IMR-90 (cell line): ENCODE measurements at regions not wholly inside any gene's neighbourhood (a gene's known extent, or its start where the extent isn't known, plus 50 kb on each side); places are given as distances from the start of the nearest gene placed in this dataset.
"Not testable (repeated sequence)": the region's sequence is repeated elsewhere in the genome, so short reads cannot be mapped to it uniquely, and the experiment has no call there.

Experiments used
- ATAC-seq: fragments of 200-7000 bp; cut with Tn5 transposase; 2 replicates; pipeline ENCODE4 v1.9.1; 2020; ENCODE audit warnings: low read depth, mild to moderate bottlenecking, moderate library complexity
- BruUV-seq: library from RNA; stranded (reverse); fragments of 400-500 nt; replicated peaks from 2 replicates; lab custom pipeline; 2021; lab: Mats Ljungman, UMichigan
- CTCF ChIA-PET: fragments of 300-600 bp; formaldehyde crosslinking; extraction: SDS; loops from one replicate; lab custom pipeline; 2021; ENCODE audit warnings: antibody characterized with exemption; lab: Yijun Ruan, JAX
- POLR2A ChIA-PET: fragments of 300-600 bp; sonication (Branson Sonifier 250); formaldehyde crosslinking; loops from one replicate; lab custom pipeline; 2022; ENCODE audit warnings: antibody characterized with exemption; ENCODE audit not compliant: unreplicated experiment; lab: Charles Lee
- DNase-seq: peaks from one replicate; pipeline ENCODE4 v3.0.0; 2013
- H2AFZ ChIP-seq: replicated peaks from 2 replicates; pipeline ENCODE3; 2013; ENCODE audit warnings: low read length, mild to moderate bottlenecking; ENCODE audit not compliant: poor library complexity
- H2AK5ac ChIP-seq: 2 replicates; pipeline ENCODE4 v1.6.1; 2013; ENCODE audit warnings: low read depth, low read length, inconsistent platforms
- H2AK9ac ChIP-seq: replicated peaks from 2 replicates; pipeline ENCODE3; 2013; ENCODE audit warnings: mild to moderate bottlenecking, low read depth, low read length, moderate library complexity; ENCODE audit not compliant: poor library complexity
- H2BK120ac ChIP-seq: 2 replicates; pipeline ENCODE4 v1.6.1; 2013; ENCODE audit warnings: low read depth, low read length, inconsistent platforms
- H2BK15ac ChIP-seq: 3 replicates; pipeline ENCODE4 v1.6.1; 2013; ENCODE audit warnings: low read depth, low read length, inconsistent platforms
- H2BK20ac ChIP-seq: 2 replicates; pipeline ENCODE4 v1.6.1; 2013; ENCODE audit warnings: low read depth, mild to moderate bottlenecking, inconsistent platforms, low read length, moderate library complexity
- H2BK5ac ChIP-seq: 2 replicates; pipeline ENCODE4 v1.6.1; 2013; ENCODE audit warnings: mild to moderate bottlenecking, low read depth, low read length, inconsistent platforms; ENCODE audit not compliant: poor library complexity, severe bottlenecking
- H3K14ac ChIP-seq: replicated peaks from 2 replicates; pipeline ENCODE4 v1.6.1; 2013; ENCODE audit warnings: low read depth, low read length, inconsistent platforms
- H3K18ac ChIP-seq: 2 replicates; pipeline ENCODE4 v1.6.1; 2013; ENCODE audit warnings: low read depth, low read length, control low read depth
- H3K23ac ChIP-seq: 2 replicates; pipeline ENCODE4 v1.6.1; 2013; ENCODE audit warnings: low read depth, low read length, inconsistent platforms
- H3K27ac ChIP-seq: 2 replicates; pipeline ENCODE4 v1.5.1; 2013; ENCODE audit warnings: mild to moderate bottlenecking, control low read depth, low read length; ENCODE audit not compliant: insufficient read depth
- H3K27me3 ChIP-seq: 2 replicates; pipeline ENCODE4 v1.6.1; 2013; ENCODE audit warnings: low read length; ENCODE audit not compliant: control insufficient read depth, insufficient read depth
- H3K36me3 ChIP-seq: 2 replicates; pipeline ENCODE4 v1.6.1; 2013; ENCODE audit warnings: low read length, mixed read lengths; ENCODE audit not compliant: control insufficient read depth, insufficient read depth
- H3K4ac ChIP-seq: 2 replicates; pipeline ENCODE4 v1.6.1; 2013; ENCODE audit warnings: low read depth, low read length, inconsistent platforms
- H3K4me1 ChIP-seq: 2 replicates; pipeline ENCODE4 v1.6.1; 2013; ENCODE audit warnings: low read length, mixed read lengths; ENCODE audit not compliant: control insufficient read depth, insufficient read depth
- H3K4me2 ChIP-seq: 2 replicates; pipeline ENCODE4 v1.6.1; 2013; ENCODE audit warnings: low read depth, mild to moderate bottlenecking, control low read depth, low read length, moderate library complexity
- H3K4me3 ChIP-seq: 2 replicates; pipeline ENCODE4 v1.5.1; 2013; ENCODE audit warnings: low read depth, mild to moderate bottlenecking, control low read depth, low read length, moderate library complexity; ENCODE audit not compliant: insufficient read depth
- H3K56ac ChIP-seq: 2 replicates; pipeline ENCODE4 v1.6.1; 2013; ENCODE audit warnings: low read length, inconsistent platforms; ENCODE audit not compliant: insufficient read depth; ENCODE audit errors: extremely low read depth
- H3K79me1 ChIP-seq, 2 experiments: 2 replicates each; pipeline ENCODE4 v1.6.1; 2013; ENCODE audit warnings: low read length in 2 of 2, inconsistent platforms in 1 of 2, low read depth in 1 of 2
- H3K9ac ChIP-seq: 2 replicates; pipeline ENCODE4 v1.6.1; 2013; ENCODE audit warnings: low read depth, low read length, control low read depth
- H3K9me1 ChIP-seq: 2 replicates; pipeline ENCODE4 v1.6.1; 2013; ENCODE audit warnings: low read length, inconsistent platforms; ENCODE audit not compliant: insufficient read depth
- H3K9me3 ChIP-seq: 2 replicates; pipeline ENCODE4 v1.6.1; 2013; ENCODE audit warnings: low read length; ENCODE audit not compliant: control insufficient read depth, insufficient read depth
- H4K20me1 ChIP-seq: 2 replicates; pipeline ENCODE4 v1.6.1; 2013; ENCODE audit warnings: low read length, inconsistent platforms; ENCODE audit not compliant: insufficient read depth
- H4K5ac ChIP-seq: 2 replicates; pipeline ENCODE4 v1.6.1; 2013; ENCODE audit warnings: mild to moderate bottlenecking, low read depth, low read length, control low read depth
- H4K8ac ChIP-seq, 2 experiments: 2 replicates each; pipeline ENCODE4 v1.6.1; 2013; ENCODE audit warnings: low read depth in 2 of 2, low read length in 2 of 2, control low read depth in 1 of 2, inconsistent platforms in 1 of 2
- H4K91ac ChIP-seq: 2 replicates; pipeline ENCODE4 v1.6.1; 2013; ENCODE audit warnings: low read depth, low read length, inconsistent platforms; ENCODE audit not compliant: insufficient read depth
- WGBS, 2 experiments: methylation state at CpG; one replicate each; pipeline versions ENCODE4 v1.1.5 to v1.1.7; 2013; ENCODE audit warnings: missing lambda C conversion rate in 2 of 2; ENCODE audit not compliant: insufficient read length in 1 of 2; ENCODE audit errors: extremely low coverage in 2 of 2; 5-methylcytosine and 5-hydroxymethylcytosine counted together
- dilution Hi-C: fragments of 300-500 bp; cut with HindIII; formaldehyde crosslinking; loops from one replicate; pipeline ENCODE4 v1.14.3; 2018; ENCODE audit warnings: low sequenced_read_pairs; ENCODE audit not compliant: unreplicated experiment
- in situ Hi-C: fragments of 300-500 bp; cut with MboI; formaldehyde crosslinking; loops from 3 replicates; pipeline ENCODE4 v1.14.3; 2019; ENCODE audit warnings: low sequenced_read_pairs, inconsistent platforms, mixed read lengths
- intact Hi-C: fragments of 100-400 bp; cut with micrococcal nuclease; formaldehyde crosslinking; loops from 2 replicates; pipeline ENCODE4 v1.10.0; 2022

- H2AFZ ChIP-seq, H2BK5ac ChIP-seq, dilution Hi-C loops: not testable (repeated sequence)
Measured at GRCh38 chr9:42340435-42340723, 156.9 kb downstream of the SPATA31A6 start.

GRCh38 chr9:42341860-42342259, 158.4 kb downstream of the SPATA31A6 start:
- H3K4me1 ChIP-seq, H4K8ac ChIP-seq, in situ Hi-C loops, H3K4me3 ChIP-seq, H3K27me3 ChIP-seq, H2AFZ ChIP-seq, DNase-seq, H2BK5ac ChIP-seq, H4K91ac ChIP-seq, H3K18ac ChIP-seq, BruUV-seq, H3K36me3 ChIP-seq, H3K27ac ChIP-seq, H3K23ac ChIP-seq, H3K14ac ChIP-seq, intact Hi-C loops, H3K79me1 ChIP-seq, CTCF ChIA-PET, H3K9ac ChIP-seq, POLR2A ChIA-PET, H2BK20ac ChIP-seq, H2AK9ac ChIP-seq, H3K4ac ChIP-seq, H2BK120ac ChIP-seq, H3K9me3 ChIP-seq, H3K4me2 ChIP-seq, dilution Hi-C loops, H3K9me1 ChIP-seq, ATAC-seq, H4K5ac ChIP-seq, H2BK15ac ChIP-seq, H2AK5ac ChIP-seq, H4K20me1 ChIP-seq, H3K56ac ChIP-seq: not testable (repeated sequence)
- WGBS, 2 experiments = 80% methylated on average over 1 of the region's 7 CpGs; no CpG with 5 or more reads in 1 of the 2 experiments

More at GRCh38 chr9:42340435-42340723, 156.9 kb downstream of the SPATA31A6 start:
- H4K91ac ChIP-seq, H3K9me1 ChIP-seq, H2BK120ac ChIP-seq, in situ Hi-C loops, POLR2A ChIA-PET, H2BK20ac ChIP-seq, CTCF ChIA-PET, H3K14ac ChIP-seq, H3K36me3 ChIP-seq, H3K56ac ChIP-seq, ATAC-seq, H2AK5ac ChIP-seq, H4K20me1 ChIP-seq, BruUV-seq, H2AK9ac ChIP-seq, H3K4ac ChIP-seq, H3K27ac ChIP-seq, H3K4me3 ChIP-seq, DNase-seq, H3K4me2 ChIP-seq, H3K9me3 ChIP-seq, H2BK15ac ChIP-seq, intact Hi-C loops, H4K5ac ChIP-seq, H3K4me1 ChIP-seq, H3K79me1 ChIP-seq, H3K23ac ChIP-seq, H3K9ac ChIP-seq, H3K18ac ChIP-seq, H3K27me3 ChIP-seq, H4K8ac ChIP-seq: not testable (repeated sequence)
